ENCODE measurements at regions not wholly inside any gene's neighbourhood (a gene's known extent, or its start where the extent isn't known, plus 50 kb on each side); places are given as distances from the start of the nearest gene placed in this dataset.

- intact Hi-C loops (cut with micrococcal nuclease) (no loop called here), dilution Hi-C loops (cut with MboI; ENCODE audit: extremely low pct_ligation_motif_present, low sequenced_read_pairs) (no loop called here)
- H3K4me1 ChIP-seq (ENCODE audit: control insufficient read depth, extremely low read depth, insufficient read depth, low read length) = peaks cover 25% of the 10 kb centered on the region
- H3K9me1 ChIP-seq (replicated peaks; ENCODE audit: control insufficient read depth, extremely low read depth, insufficient read depth, low read length) = no peaks in the 10 kb centered on the region
- H3K9me3 ChIP-seq (replicated peaks; ENCODE audit: control insufficient read depth, insufficient read depth, low read length) = no peaks in the 10 kb centered on the region
- H3K36me3 ChIP-seq (ENCODE audit: control insufficient read depth in 2 of 2, extremely low read depth in 1 of 2, insufficient read depth in 2 of 2, low read length in 2 of 2) = no peaks in the 10 kb centered on the region
- FAIRE-seq = no peak
- H3K4me2 ChIP-seq (ENCODE audit: insufficient read depth, low read length) = no peak overlapping the region
- H3K9ac ChIP-seq (replicated peaks; ENCODE audit: extremely low read depth, insufficient read depth, low read length) = no peak overlapping the region
- no TSS peak for BruUV-seq (replicated peaks)
- TF ChIP-seq EZH2 (IDR thresholded peaks at IDR 0.05; ENCODE audit: borderline replicate concordance, low read depth, low read length, severe bottlenecking) (no peak), FOS (IDR thresholded peaks at IDR 0.05; ENCODE audit: borderline replicate concordance, insufficient read depth, low read length) (no peak), MAX (IDR thresholded peaks at IDR 0.05; ENCODE audit: insufficient read depth, insufficient read length) (no peak), GATA2 (IDR thresholded peaks at IDR 0.05; ENCODE audit: insufficient read depth, insufficient read length, low read depth, low read length) (no peak), MYC (IDR thresholded peaks at IDR 0.05; ENCODE audit: low read depth, low read length) (no peak), POLR2AphosphoS5 (IDR thresholded peaks at IDR 0.05; ENCODE audit: insufficient read depth, low read depth, low read length) (no peak), CTCF (IDR thresholded peaks at IDR 0.05; ENCODE audit: extremely low read depth in 1 of 2, insufficient read depth in 1 of 2, low read depth in 1 of 2, low read length in 2 of 2) (no peak), JUN (IDR thresholded peaks at IDR 0.05; ENCODE audit: borderline replicate concordance, insufficient read depth, insufficient read length, low read depth) (no peak), POLR2A (IDR thresholded peaks at IDR 0.05; ENCODE audit: low read depth, low read length) (no peak)
- CTCF ChIA-PET = no interaction called here
- H3K27ac ChIP-seq (ENCODE audit: insufficient read depth, low read depth, low read length) = no peak overlapping the region
- no peaks in the 10 kb centered on the region for H4K20me1 ChIP-seq (replicated peaks; ENCODE audit: control insufficient read depth, extremely low read depth, insufficient read depth, low read length)
- POLR2A ChIA-PET = no interaction called here
- H3K79me2 ChIP-seq (ENCODE audit: control insufficient read depth, insufficient read depth, low read length) = no peaks in the 10 kb centered on the region
- no peaks in the 10 kb centered on the region for H3K27me3 ChIP-seq (ENCODE audit: control insufficient read depth in 2 of 2, insufficient read depth in 2 of 2, low read length in 2 of 2)
- H3K4me3 ChIP-seq (replicated peaks in 1 of 3; ENCODE audit: insufficient read depth in 1 of 3, low read depth in 1 of 3, low read length in 3 of 3) = no peak overlapping the region
- H2AFZ ChIP-seq (ENCODE audit: low read depth, low read length) = no peak overlapping the region
- DNase-seq (ENCODE audit: low read depth, low spot score) = no peak
Observed at GRCh38 chr2:12010059-12010458, 263.6 kb downstream of the LPIN1 start.

Data from endothelial cell of umbilical vein (primary cell).